HG02642 (cell line): ENCODE measurements at regions not wholly inside any gene's neighbourhood (a gene's known extent, or its start where the extent isn't known, plus 50 kb on each side); places are given as distances from the start of the nearest gene placed in this dataset.

Experiments
- ATAC-seq: cut with Tn5 transposase; IDR thresholded peaks from one replicate; pipeline ENCODE4 v1.9.1; 2021; ENCODE audit warnings: mild to moderate bottlenecking; ENCODE audit not compliant: unreplicated experiment, poor library complexity

DNA sequence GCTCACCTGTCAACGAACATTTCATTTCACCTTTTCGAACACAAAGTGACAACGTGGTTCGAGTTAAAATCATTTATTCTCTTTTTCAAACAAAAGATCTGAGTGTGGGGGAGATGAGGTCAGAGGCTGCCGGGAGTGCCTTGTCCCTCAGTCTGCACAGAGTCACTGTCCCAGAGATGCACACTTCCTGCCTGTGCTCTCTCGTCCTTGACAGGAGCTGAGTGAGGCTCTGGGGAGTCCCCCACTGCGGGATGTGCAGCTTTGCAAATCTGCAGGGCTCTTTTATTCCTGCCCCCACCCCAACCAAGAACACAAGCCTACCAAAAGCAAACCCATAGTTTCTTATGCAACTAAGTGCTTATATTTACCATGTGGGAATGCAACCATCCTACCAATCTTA lies 497.8 kb downstream of the EIPR1 start:
- peak; percentile 98 for ATAC-seq

DNA sequence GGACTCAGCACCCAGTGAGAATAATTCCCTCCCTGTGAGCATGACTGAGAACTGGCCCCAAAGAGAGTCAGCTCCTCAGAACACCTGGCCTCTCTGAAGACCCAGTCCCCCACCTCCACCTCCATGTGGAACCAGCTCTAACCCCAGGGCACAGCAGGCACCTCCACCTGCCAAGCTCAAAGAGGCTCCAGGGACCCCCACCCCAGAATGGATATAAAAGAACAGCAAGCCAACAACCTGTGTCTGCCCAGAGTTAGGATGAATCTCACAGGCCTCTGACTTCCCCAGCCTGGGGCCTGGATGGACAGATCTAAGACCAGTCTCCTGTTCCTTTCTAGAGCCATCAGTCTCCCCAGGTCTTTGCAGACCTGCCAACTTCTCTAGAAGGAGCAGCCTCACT lies 498.5 kb downstream of the EIPR1 start:
- no peak for ATAC-seq

DNA sequence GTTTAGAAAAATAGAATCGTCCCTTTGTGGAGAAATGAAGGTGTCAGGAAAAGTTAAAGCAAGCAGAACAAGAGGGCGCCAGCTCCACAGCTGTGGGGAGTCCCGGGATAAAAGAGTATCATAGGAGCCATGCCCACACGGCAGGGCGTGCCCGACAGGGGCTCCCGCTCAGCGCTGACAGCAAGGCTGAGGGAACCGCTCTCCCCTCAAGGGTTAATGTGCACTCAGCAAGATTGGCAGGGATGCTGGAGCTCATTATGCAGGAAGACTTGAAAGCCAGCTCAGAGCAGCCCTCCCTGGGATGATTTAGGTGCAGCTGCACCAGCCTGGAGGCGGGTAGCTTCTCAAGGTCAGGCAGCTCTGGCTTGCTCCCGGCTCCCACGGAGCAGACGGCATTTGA lies 500.2 kb downstream of the EIPR1 start:
- ATAC-seq: no peak

DNA sequence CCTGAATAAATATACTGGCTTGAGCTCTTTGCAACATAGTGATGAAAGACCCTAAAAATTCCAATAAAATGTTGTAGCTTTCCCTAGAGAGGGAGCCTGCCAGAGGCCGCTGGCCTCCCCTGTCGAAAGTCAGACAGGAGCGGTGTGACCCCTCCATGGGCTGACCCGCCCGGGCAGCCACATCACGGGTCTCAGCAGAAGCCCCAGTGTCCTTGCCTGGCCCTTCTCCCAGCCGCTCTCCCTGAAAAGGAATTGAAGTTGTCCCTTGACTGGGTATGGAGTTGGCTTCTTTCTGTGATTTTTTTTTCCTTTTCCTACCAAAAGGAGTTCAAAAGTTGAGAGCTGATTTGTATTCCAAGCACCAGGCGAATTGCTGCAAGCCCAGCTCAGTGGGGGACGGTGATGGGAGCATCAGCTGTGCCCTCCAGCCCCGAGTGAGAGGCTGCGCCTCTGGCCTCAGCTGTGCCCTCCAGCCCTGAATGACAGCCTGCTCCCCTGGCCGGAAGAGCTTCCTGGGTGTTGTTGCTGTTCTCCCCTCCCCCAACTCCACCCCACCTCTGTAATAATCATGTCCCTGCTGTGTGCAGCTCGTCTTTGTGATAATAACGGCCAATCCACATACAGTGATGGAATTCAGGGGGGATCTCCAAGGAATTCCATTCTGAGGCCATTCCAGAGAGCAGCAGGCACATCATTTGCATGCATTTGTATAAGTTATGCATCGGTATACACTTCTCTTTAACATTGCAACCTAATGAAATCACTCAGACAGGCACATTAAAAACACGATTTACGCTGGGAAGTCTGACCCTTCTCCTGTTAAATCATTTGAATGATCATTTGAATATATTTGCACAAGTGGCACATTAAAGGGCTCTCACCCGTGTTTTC lies 501.0 kb downstream of the EIPR1 start:
- ATAC-seq: no peak

DNA sequence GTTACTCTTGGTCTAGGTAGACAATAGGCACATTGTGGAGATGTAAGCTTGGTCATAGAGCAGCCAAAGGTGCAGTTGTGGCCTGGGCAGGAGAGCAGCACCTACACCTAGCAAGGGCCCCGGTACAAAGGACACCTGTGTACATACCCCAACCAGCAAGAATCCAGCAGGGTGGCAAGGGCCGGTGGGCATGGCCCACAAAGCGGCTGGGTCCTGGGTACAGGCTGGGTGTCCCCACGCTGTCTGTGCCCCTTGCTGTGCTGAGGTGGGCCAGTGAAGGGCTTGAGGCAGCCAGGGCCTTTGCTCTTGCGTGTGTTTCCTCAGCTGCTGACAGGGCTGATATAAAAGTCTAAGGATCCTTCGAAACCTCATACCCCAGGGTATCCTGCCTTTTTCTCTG lies 501.8 kb downstream of the EIPR1 start:
- no peak for ATAC-seq

DNA sequence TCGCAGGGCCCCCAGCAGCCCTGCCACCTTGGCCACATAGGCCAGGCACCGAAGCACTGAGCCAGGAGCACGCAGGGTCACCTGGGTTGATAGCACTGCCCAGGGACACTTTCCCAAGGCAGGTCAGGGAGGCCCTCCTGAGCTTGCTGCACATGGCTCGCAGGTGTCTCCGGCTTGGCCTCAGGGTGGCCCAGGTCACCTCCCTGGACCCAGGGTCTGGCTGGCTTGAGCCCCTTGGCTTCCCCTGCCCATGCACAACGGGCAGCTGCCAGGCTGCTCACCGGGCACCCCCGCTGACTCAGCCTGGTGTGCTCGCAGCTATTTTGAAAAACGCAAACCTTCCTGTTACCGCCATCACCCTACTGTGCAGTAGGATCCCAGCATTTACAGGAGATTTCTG lies 502.3 kb downstream of the EIPR1 start:
- no peak for ATAC-seq

DNA sequence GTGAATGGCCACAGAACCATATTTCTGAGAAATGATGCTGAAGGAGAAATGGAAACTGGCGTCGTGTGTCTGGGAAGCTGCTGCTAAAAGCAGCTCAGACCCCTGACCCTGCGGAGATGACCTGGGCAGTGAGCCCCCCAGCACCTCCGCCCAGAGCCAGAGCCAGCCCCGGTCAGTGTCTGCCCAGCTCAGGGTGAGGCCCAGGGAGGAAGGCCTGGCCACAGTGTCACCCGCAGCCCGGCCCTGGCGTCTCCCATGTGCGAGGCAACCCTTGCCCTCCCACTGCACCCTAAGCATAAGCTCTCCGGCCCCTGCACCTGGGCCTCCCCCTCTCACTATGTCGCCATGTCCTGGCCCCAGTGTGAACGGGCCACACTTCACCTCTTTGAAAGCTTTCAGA lies 502.8 kb downstream of the EIPR1 start:
- ATAC-seq: no peak

DNA sequence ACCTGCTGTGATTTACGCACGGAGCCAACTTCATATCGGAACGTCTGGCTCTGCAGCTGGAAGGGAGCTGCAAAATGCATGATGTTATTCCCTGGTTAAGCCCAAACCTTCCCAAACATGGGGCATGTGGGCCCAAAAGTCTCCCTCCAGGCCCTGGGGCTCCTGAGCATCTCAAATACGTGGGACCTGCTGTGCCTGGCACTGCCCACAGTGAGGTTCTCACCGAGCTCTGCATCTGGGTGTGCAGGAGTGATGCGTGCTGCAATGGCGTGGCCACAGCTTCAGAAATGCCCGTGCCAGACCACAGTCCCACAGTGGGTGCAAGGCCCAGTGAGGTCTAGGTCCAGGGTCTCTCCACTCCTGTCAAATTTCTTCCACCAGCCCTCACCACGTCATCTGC lies 503.3 kb downstream of the EIPR1 start:
- no peak for ATAC-seq

DNA sequence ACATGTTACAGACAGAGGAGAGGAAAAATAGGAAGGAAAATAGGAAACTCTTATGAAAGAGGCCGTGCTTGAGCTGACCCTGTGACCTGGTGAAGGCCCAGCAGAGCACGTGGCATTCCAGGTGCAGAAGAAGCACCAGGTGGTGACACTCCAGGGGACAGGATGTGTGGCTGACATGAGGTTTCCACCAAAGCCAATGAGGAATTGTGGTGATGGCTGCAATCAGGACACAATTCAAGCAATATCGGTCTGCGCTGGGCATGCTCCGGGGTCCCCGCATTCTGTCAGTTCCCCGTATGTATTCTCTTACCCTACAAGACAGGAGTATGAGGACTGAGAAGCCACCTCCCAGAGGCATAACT lies 504.2 kb downstream of the EIPR1 start:
- ATAC-seq: no peak

DNA sequence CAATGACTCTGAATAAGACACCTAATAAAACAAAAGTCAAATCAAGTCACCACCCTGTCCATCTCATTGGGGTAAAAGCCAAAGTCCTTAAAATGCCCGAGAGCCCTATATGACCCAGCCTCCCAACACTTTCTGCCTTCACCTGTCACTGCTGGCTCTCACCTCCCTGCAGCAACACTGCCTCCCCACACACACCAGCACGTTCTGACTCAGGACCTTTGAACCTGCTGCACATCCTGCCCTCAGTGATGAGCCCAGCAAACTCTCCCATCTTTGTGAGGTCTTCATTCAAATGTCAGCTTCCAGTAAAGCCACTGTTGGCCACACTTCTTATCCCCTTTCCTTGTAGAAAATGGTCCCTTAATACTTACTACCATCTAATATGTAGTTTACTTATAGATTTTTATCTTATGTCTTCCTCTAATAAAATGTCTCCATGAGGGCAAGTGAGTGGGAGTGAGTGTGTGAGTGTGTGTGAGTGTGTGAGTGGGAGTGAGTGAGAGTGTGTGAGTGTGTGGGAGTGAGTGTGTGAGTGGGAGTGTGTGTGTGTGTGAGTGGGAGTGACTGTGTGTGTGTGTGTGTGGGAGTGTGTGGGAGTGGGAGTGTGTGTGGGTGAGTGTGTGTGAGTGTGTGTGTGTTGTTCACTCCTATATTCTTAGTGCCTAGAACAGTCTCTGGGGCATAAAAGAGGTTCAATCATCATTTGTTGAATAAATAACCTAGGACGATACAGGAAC lies 504.7 kb downstream of the EIPR1 start:
- no peak for ATAC-seq

DNA sequence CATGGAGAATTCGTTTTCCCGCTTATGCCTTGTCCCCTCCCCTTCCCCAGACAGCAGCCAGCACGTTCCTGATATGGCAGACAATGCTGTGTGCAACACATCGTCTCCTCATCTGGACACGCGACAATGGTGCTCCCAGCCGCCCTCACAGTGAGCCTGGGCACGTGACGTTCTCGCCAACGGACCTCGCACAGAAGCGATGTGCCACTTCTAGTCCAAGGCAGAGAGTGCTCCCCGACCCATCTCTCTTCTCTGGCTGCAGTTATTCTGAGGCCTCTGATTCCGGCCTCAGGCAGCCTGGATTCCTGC lies 505.4 kb downstream of the EIPR1 start:
- no peak for ATAC-seq

DNA sequence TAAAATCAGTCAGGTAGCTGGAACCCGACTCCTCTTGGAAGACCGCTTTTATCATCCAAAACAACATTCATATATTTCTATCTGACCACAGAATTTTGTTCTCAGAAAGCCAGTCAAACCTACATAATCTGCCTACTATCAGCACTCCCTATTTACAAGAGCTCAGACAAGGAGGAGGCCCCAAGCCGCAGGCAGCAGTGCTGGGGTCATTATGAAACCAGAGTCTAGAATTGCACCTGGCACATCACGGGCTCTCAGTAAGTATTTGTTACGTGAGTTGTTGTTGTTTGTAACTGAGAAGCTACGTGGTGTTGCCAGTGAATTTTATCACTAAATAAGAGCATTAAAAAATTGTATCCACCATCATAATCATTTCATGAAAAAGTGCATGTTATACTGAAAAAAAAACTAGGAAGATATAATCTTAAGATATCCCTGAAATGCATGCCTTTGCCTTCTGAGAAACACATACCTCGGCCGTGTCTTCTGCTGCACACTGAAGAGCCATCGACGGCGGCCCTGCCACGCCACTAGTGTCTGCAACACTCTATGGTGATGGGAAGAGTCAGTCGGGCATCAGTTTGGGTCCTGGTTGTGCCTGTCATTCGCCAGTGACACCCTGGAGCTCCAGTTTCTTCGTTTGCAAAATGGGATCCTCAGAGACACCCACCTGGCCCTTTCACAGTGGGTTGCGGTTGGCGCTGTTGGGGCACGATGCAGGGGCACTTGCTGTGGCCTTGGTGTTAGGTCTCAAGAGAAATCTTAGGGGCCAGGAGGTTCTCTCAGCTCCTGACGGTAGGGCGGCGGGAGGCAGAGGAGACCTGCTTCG lies 505.9 kb downstream of the EIPR1 start:
- ATAC-seq: no peak

DNA sequence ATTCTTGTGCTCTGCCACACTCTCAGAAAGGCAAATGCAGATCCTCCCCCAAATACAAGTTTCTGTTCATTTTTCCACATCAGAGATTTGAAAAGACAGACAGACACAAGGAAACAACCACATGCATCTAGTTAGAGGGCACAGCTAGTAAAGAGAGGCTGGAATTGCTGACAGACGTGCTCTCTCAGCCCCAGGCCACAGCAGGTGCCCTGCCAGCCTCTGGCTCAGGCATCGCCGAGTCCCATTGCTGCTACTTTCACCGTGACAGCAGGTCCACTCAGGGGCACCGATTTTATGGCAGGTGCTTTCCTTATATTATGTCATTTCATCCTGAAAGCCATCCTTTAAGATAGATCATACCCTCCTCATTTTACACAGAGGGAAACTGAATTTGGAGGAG lies 507.5 kb downstream of the EIPR1 start:
- ATAC-seq: no peak

DNA sequence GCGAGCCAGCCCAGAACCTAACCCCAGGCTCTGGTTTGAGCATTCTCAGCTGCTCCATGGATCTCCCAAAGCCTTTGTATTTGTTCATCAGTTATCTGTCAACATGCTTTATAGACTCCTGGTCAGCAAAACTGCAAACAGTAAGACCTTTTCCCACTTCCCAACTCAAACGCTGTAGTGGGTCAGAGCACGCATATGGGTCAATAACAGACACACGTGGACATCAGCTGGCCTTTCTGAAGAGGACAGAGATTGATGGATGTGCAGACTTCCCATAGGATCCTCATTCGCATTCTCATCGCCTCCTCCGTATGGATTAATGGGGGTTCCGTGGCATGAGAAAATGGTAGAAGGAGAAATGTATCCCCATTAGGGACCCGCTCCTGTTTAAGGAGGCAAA lies 508.1 kb downstream of the EIPR1 start:
- no peak for ATAC-seq

DNA sequence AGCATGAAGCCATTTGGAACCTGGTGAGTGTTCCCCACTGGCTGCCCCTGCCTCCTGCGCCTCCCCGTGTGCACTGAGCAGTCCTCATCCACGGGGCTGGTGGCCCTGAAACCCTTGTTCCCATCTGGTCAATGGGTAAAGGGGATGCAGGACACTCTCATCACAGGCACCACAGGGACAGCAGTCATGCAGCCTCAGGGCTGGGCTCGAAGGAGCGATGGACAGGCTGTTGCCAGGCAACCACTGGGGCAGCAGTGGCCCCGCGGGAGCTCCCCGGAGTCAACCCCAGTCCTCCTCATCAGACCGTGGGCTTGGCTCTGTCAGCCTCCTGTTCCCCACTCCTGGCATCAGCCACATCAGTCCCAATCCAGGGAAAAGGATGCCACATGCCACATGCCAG lies 509.5 kb downstream of the EIPR1 start:
- ATAC-seq: no peak

DNA sequence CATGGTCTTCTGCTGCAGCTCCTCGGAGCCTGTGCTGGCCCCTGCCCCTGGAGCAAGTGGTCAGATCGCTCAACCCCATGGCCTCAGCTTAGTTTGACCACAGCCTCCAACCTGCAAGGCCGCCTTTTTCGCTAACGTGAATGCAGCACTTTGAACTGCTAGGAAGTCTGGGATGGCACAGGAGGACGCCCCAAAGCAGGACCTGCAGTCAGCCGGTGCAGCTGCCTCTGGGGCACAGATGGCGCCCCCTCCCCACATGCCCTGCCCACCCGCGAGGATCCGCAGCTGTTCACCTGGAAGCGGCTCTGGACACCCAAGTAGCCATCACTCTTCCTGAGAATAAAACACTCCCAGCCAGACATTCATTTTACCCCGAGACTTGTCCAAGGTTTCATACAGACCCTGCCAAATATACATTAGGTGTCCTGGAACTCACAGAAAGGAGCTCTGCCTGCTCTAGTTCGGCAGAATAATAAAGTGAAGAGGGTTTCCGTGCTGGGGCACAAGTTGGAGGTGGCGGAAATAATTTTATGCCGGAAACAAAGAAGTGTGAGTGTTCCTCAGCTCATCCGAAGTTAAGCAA lies 510.1 kb downstream of the EIPR1 start:
- ATAC-seq: no peak

DNA sequence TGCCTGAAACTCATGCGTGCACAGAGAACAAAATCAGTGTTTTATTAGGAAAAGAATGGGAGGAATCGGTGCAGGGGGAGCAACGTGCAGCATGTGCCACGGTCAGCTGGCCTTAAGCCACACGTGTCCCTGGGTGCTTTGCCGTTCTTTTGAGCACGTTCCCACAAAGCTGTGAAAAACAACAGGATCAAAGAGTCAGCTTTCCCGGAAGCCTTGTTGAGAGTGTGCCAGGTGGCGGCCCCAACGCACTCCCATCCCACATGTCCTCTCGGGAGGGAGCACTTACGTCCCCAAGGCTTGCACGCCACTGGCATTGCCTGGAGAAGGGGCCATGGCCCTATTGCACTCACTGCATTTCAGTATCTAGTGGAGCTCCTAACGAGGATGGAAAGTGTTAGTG lies 511.2 kb downstream of the EIPR1 start:
- ATAC-seq: no peak

DNA sequence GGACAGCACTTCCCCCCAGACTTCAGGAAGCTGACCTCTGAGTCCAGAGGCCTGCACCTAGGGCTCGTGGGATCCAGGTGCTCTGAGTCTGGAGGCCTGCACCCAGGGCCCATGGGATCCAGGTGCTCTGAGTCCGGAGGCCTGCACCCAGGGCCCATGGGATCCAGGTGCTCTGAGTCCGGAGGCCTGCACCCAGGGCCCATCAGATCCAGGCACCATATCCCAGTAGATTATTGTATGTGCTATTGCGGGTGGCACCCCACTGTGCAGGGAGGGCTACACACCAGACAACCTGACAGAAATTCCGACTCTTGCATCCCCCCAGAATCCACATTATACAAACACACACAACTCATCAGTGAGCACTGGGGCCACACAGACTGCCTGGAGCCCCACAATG lies 515.2 kb downstream of the EIPR1 start:
- ATAC-seq: no peak

DNA sequence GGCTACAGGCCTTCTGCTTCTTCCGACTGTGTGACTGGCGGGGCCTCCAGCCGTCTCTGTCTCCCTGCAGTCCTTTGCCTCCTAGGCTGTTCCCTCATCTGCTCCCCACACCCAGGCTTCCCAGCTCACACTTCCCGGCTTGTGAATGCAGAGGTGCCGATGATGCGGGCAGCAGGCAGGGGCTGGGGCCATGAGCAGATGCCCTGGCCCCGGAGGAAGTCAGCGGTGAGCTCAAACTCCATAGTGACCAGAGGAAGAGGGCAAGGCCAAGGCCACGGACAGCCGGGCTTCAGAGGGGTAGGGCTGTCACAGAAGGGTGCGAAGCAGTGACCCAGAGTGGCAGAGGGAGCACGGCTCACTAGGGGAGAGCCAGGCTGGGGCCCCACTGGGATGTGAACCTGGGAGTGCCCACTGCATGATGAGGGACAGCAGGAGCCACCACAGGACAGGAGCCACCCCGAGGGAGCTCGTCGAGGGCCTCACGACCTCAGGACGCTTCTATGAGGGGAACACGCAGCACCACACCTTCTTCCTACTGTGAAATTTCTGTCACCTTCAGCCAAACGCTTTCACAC lies 515.9 kb downstream of the EIPR1 start:
- no peak for ATAC-seq

DNA sequence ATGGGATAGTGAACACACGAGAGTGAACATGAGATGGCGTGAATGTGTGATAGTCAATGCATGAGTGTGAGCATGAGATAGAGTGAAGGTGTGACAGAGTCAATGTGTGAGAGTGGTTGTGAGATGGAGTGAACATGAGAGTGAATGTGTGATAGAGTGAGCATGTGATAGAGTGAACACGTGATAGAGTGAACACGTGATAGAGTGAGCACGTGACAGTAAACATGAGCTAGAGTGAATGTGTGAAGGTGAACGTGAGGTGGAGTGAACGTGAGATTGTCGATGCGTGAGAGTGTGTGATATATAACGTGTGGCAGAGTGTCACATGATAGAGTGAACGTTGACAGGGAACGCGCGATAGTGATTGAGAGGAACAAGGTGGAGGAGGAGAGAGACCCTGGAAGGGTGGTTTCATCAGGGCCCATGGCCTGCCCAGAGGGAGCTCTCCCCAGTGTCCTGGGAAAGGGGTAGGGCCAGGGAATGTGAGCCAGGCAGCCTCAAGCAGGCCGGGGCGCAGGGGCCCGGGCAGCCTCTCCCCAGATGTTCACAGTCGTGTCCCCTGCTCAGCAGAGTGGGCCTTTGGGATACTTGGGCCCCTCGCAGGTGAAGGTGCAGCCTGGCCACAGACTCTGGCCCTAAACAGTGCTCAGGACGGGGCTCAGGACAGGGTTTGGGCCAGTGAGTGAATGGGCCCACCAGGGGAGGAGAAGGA lies 516.9 kb downstream of the EIPR1 start:
- ATAC-seq: no peak
